HepG2 (cell line): ENCODE measurements at regions not wholly inside any gene's neighbourhood (a gene's known extent, or its start where the extent isn't known, plus 50 kb on each side); places are given as distances from the start of the nearest gene placed in this dataset.

Source experiments
- CREM ChIP-seq, 2 experiments: sonication (generic) in 1 of 2; formaldehyde crosslinking in 1 of 2; IDR thresholded peaks; 2 replicates each; pipeline versions ENCODE4 v1.4.0 to v1.6.1; 2016 to 2020; ENCODE audit warnings: antibody characterized with exemption in 1 of 2, mild to moderate bottlenecking in 1 of 2, missing genetic modification reagents in 1 of 2
- EZH2 ChIP-seq: conservative IDR thresholded peaks from 2 replicates; pipeline ENCODE4 v1.6.1; 2012; ENCODE audit warnings: mild to moderate bottlenecking, low read depth, low read length, moderate library complexity
- HES4 ChIP-seq: sonication (generic); formaldehyde crosslinking; IDR thresholded peaks from 2 replicates; pipeline ENCODE4 v1.9.0; 2021; ENCODE audit warnings: mild to moderate bottlenecking, missing genetic modification reagents, borderline replicate concordance
- KDM2A ChIP-seq: sonication (generic); formaldehyde crosslinking; IDR thresholded peaks from 2 replicates; pipeline ENCODE4 v1.4.0; 2020; ENCODE audit warnings: low read depth, missing genetic modification reagents, borderline replicate concordance
- PLRG1 ChIP-seq: fragments of 450-650 bp; conservative IDR thresholded peaks from 2 replicates; pipeline ENCODE4 v1.6.1; 2016
- POLR2A ChIP-seq, 2 experiments: IDR thresholded peaks; 2 replicates each; pipeline ENCODE4 v1.6.1; 2011; ENCODE audit warnings: low read depth in 2 of 2, low read length in 2 of 2, mild to moderate bottlenecking in 1 of 2, moderate library complexity in 1 of 2; ENCODE audit not compliant: insufficient read depth in 1 of 2
- SNRNP70 ChIP-seq: fragments of 200-400 bp; formaldehyde crosslinking; IDR thresholded peaks from 2 replicates; pipeline ENCODE4 v1.6.1; 2017; ENCODE audit warnings: mild to moderate bottlenecking, low read depth, low read length, moderate library complexity
- ZNF318 ChIP-seq: sonication (generic); formaldehyde crosslinking; IDR thresholded peaks from 2 replicates; pipeline ENCODE4 v1.4.0; 2020; ENCODE audit warnings: mild to moderate bottlenecking, missing genetic modification reagents
- ZNF354B ChIP-seq: sonication (generic); formaldehyde crosslinking; IDR thresholded peaks from 2 replicates; pipeline ENCODE4 v1.8.0; 2022; ENCODE audit warnings: mild to moderate bottlenecking, missing genetic modification reagents
- ZZZ3 ChIP-seq: sonication (generic); formaldehyde crosslinking; IDR thresholded peaks from 2 replicates; pipeline ENCODE4 v1.4.0; 2020; ENCODE audit warnings: missing genetic modification reagents, mild to moderate bottlenecking, borderline replicate concordance

GRCh38 chr10:78318305-78318704, 284.6 kb downstream of the RPS24 start:
- TF ChIP-seq PLRG1, result no peak
- no peak for TF ChIP-seq KDM2A (CRISPR knock-in tag)
- no peak for TF ChIP-seq SNRNP70
- TF ChIP-seq POLR2A (IDR thresholded peaks at IDR 0.05; ENCODE audit: insufficient read depth in 1 of 2, low read depth in 2 of 2, low read length in 2 of 2), result no peak
- TF ChIP-seq EZH2, result no peak
- TF ChIP-seq ZNF354B (CRISPR knock-in tag), result no peak
- TF ChIP-seq CREM (IDR thresholded peaks at IDR 0.05), result no peak
- TF ChIP-seq CREM (CRISPR knock-in tag; IDR thresholded peaks at IDR 0.05), result no peak
- no peak for TF ChIP-seq ZZZ3 (CRISPR knock-in tag)
- no peak for TF ChIP-seq ZNF318 (CRISPR knock-in tag)
- no peak for TF ChIP-seq HES4 (CRISPR knock-in tag)
